Parathyroid adenoma (tissue), 2 donors: ENCODE measurements at regions not wholly inside any gene's neighbourhood (a gene's known extent, or its start where the extent isn't known, plus 50 kb on each side); places are given as distances from the start of the nearest gene placed in this dataset.

Experiments
- H2AFZ ChIP-seq: fragments of 300-600 bp; sonication (generic); one replicate; pipeline ENCODE4 v1.7.0; 2017; ENCODE audit warnings: antibody characterized with exemption, mild to moderate bottlenecking
- H3K27ac ChIP-seq: fragments of 300-600 bp; sonication (generic); one replicate; pipeline ENCODE4 v1.7.0; 2017
- H3K27me3 ChIP-seq: fragments of 300-600 bp; sonication (generic); one replicate; pipeline ENCODE4 v1.7.0; 2017; ENCODE audit warnings: low read length; ENCODE audit not compliant: control insufficient read depth, insufficient read depth
- H3K36me3 ChIP-seq: fragments of 300-600 bp; sonication (generic); one replicate; pipeline ENCODE4 v1.7.0; 2017; ENCODE audit warnings: low read length; ENCODE audit not compliant: control insufficient read depth, insufficient read depth
- H3K4me1 ChIP-seq: fragments of 300-600 bp; sonication (generic); one replicate; pipeline ENCODE4 v1.7.0; 2017; ENCODE audit warnings: control low read depth
- H3K4me2 ChIP-seq: fragments of 300-600 bp; sonication (generic); one replicate; pipeline ENCODE4 v1.7.0; 2017; ENCODE audit warnings: low read length
- H3K4me3 ChIP-seq: fragments of 300-600 bp; sonication (generic); one replicate; pipeline ENCODE4 v1.7.0; 2017; ENCODE audit warnings: low read depth, low read length
- H3K79me2 ChIP-seq: fragments of 300-600 bp; sonication (generic); one replicate; pipeline ENCODE4 v1.7.0; 2017; ENCODE audit warnings: control low read depth
- H3K9ac ChIP-seq: fragments of 300-600 bp; sonication (generic); one replicate; pipeline ENCODE4 v1.7.0; 2017; ENCODE audit warnings: mild to moderate bottlenecking
- H3K9me3 ChIP-seq: fragments of 300-600 bp; sonication (generic); one replicate; pipeline ENCODE4 v1.7.0; 2017; ENCODE audit warnings: low read length; ENCODE audit not compliant: control insufficient read depth
- TF ChIP-seq, protein P1 (sequence below): fragments of 300-600 bp; sonication (generic); IDR thresholded peaks from one replicate; pipeline ENCODE4 v1.7.0; 2017; ENCODE audit warnings: antibody characterized with exemption, mild to moderate bottlenecking
- donor health status: primary hyperparathyroidism.

DNA sequence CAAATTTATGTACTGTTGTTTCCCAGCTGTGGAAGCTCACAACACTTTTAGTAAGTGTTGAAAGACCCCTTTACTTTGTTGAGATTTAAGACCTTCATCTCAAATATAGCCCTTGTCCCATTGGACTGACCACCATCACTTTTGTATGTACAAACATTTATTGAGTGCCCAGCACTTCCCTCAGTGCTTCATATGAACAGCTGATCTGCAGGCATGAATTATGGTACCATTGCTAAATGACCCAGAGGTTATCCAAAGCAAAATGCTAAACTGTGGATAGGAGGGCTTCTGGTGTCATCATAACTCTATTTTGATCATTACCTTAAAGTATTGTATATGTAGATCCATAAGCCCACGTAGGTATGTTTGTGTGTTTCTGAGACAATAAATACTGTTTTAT is 285.7 kb upstream of the RGS6 start:
- H3K4me1 ChIP-seq, result peaks cover 23% of the 10 kb centered on the region
- peak overlapping the region; percentile 85 for H3K27ac ChIP-seq
- no peaks in the 10 kb centered on the region for H3K36me3 ChIP-seq
- no peaks in the 10 kb centered on the region for H3K79me2 ChIP-seq
- no peaks in the 10 kb centered on the region for H3K27me3 ChIP-seq
- TF ChIP-seq, protein P1, sequence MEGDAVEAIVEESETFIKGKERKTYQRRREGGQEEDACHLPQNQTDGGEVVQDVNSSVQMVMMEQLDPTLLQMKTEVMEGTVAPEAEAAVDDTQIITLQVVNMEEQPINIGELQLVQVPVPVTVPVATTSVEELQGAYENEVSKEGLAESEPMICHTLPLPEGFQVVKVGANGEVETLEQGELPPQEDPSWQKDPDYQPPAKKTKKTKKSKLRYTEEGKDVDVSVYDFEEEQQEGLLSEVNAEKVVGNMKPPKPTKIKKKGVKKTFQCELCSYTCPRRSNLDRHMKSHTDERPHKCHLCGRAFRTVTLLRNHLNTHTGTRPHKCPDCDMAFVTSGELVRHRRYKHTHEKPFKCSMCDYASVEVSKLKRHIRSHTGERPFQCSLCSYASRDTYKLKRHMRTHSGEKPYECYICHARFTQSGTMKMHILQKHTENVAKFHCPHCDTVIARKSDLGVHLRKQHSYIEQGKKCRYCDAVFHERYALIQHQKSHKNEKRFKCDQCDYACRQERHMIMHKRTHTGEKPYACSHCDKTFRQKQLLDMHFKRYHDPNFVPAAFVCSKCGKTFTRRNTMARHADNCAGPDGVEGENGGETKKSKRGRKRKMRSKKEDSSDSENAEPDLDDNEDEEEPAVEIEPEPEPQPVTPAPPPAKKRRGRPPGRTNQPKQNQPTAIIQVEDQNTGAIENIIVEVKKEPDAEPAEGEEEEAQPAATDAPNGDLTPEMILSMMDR, result no peak
- H3K4me3 ChIP-seq, result no peak overlapping the region
- peak overlapping the region; percentile 61 for H2AFZ ChIP-seq
- H3K9ac ChIP-seq, result no peak overlapping the region
- H3K4me2 ChIP-seq, result peak overlapping the region; percentile 33
- no peaks in the 10 kb centered on the region for H3K9me3 ChIP-seq

- Histone ChIP-seq H3K9ac (no peak overlapping the region), H3K4me1 (peaks cover 23% of the 10 kb centered on the region), H3K4me2 (peak overlapping the region; percentile 53), H3K27ac (peak overlapping the region; percentile 85), H3K9me3 (no peaks in the 10 kb centered on the region), H3K79me2 (no peaks in the 10 kb centered on the region), H2AFZ (peak overlapping the region; percentile 61), H3K36me3 (no peaks in the 10 kb centered on the region), H3K4me3 (no peak overlapping the region), H3K27me3 (no peaks in the 10 kb centered on the region)
- TF ChIP-seq, protein P1, result no peak
Measured at GRCh38 chr14:71647086-71647784, 285.0 kb upstream of the RGS6 start.

- Histone ChIP-seq H3K9ac (no peak overlapping the region), H3K27me3 (no peaks in the 10 kb centered on the region), H3K79me2 (no peaks in the 10 kb centered on the region), H2AFZ (no peak overlapping the region), H3K36me3 (no peaks in the 10 kb centered on the region), H3K4me1 (peaks cover 23% of the 10 kb centered on the region), H3K4me3 (no peak overlapping the region), H3K9me3 (no peaks in the 10 kb centered on the region), H3K4me2 (no peak overlapping the region), H3K27ac (no peak overlapping the region)
- TF ChIP-seq, protein P1, result no peak
Measured at GRCh38 chr14:71648725-71649124, 283.5 kb upstream of the RGS6 start.

GRCh38 chr14:71650187-71650755 is 282.0 kb upstream of the RGS6 start:
- TF ChIP-seq, protein P1, result no peak
- H3K27ac ChIP-seq, result no peak overlapping the region

GRCh38 chr14:71651228-71651627 is 281.0 kb upstream of the RGS6 start:
- no peak overlapping the region for H2AFZ ChIP-seq
- H3K79me2 ChIP-seq, result no peaks in the 10 kb centered on the region
- no peak overlapping the region for H3K9ac ChIP-seq
- no peaks in the 10 kb centered on the region for H3K9me3 ChIP-seq
- H3K27ac ChIP-seq, result no peak overlapping the region
- no peak overlapping the region for H3K4me3 ChIP-seq
- TF ChIP-seq, protein P1, result no peak
- H3K4me2 ChIP-seq, result no peak overlapping the region
- no peaks in the 10 kb centered on the region for H3K27me3 ChIP-seq
- no peaks in the 10 kb centered on the region for H3K36me3 ChIP-seq
- peaks cover 23% of the 10 kb centered on the region for H3K4me1 ChIP-seq

More at GRCh38 chr14:71650187-71650755, 282.0 kb upstream of the RGS6 start:
- H3K9me3 ChIP-seq, result no peaks in the 10 kb centered on the region
- no peaks in the 10 kb centered on the region for H3K36me3 ChIP-seq
- no peaks in the 10 kb centered on the region for H3K79me2 ChIP-seq
- H3K9ac ChIP-seq, result no peak overlapping the region
- no peak overlapping the region for H3K4me3 ChIP-seq
- H3K4me2 ChIP-seq, result no peak overlapping the region
- H3K27me3 ChIP-seq, result no peaks in the 10 kb centered on the region
- H3K4me1 ChIP-seq, result peaks cover 23% of the 10 kb centered on the region
- H2AFZ ChIP-seq, result no peak overlapping the region
